ENCODE measurements at regions not wholly inside any gene's neighbourhood (a gene's known extent, or its start where the extent isn't known, plus 50 kb on each side); places are given as distances from the start of the nearest gene placed in this dataset.

GRCh38 chr2:15874854-15875804, 65.2 kb upstream of the MYCN start:
- TF ChIP-seq CTCF (conservative IDR thresholded peaks at IDR 0.05; ENCODE audit: control insufficient read depth, insufficient read depth, low read depth, low read length): no peak
- no peak for DNase-seq (ENCODE audit: low read depth)
- no peak overlapping the region for H3K4me3 ChIP-seq (ENCODE audit: control insufficient read depth, low read depth, low read length)

GRCh38 chr2:15875969-15876705, 64.2 kb upstream of the MYCN start:
- DNase-seq (ENCODE audit: low read depth): no peak
- no peak for TF ChIP-seq CTCF (conservative IDR thresholded peaks at IDR 0.05; ENCODE audit: control insufficient read depth, insufficient read depth, low read depth, low read length)
- no peak overlapping the region for H3K4me3 ChIP-seq (ENCODE audit: control insufficient read depth, low read depth, low read length)

GRCh38 chr2:15880226-15881119, 59.9 kb upstream of the MYCN start:
- no peak overlapping the region for H3K4me3 ChIP-seq (ENCODE audit: control insufficient read depth, low read depth, low read length)
- DNase-seq (ENCODE audit: low read depth): no peak
- TF ChIP-seq CTCF (conservative IDR thresholded peaks at IDR 0.05; ENCODE audit: control insufficient read depth, insufficient read depth, low read depth, low read length): no peak

GRCh38 chr2:15881120-15881433, 59.3 kb upstream of the MYCN start:
- H3K4me3 ChIP-seq (ENCODE audit: control insufficient read depth, low read depth, low read length): no peak overlapping the region
- DNase-seq (ENCODE audit: low read depth): no peak
- TF ChIP-seq CTCF (conservative IDR thresholded peaks at IDR 0.05; ENCODE audit: control insufficient read depth, insufficient read depth, low read depth, low read length): no peak

- DNase-seq (ENCODE audit: low read depth): no peak
- H3K4me3 ChIP-seq (ENCODE audit: control insufficient read depth, low read depth, low read length): no peak overlapping the region
- TF ChIP-seq CTCF (conservative IDR thresholded peaks at IDR 0.05; ENCODE audit: control insufficient read depth, insufficient read depth, low read depth, low read length): no peak
Measured at GRCh38 chr2:15881676-15882075, 58.7 kb upstream of the MYCN start.

- TF ChIP-seq CTCF (conservative IDR thresholded peaks at IDR 0.05; ENCODE audit: control insufficient read depth, insufficient read depth, low read depth, low read length): no peak
- DNase-seq (ENCODE audit: low read depth): no peak
- H3K4me3 ChIP-seq (ENCODE audit: control insufficient read depth, low read depth, low read length): no peak overlapping the region
Measured at GRCh38 chr2:15882761-15883497, 57.4 kb upstream of the MYCN start.
